SU-DHL-6 (cell line): ENCODE measurements at regions not wholly inside any gene's neighbourhood (a gene's known extent, or its start where the extent isn't known, plus 50 kb on each side); places are given as distances from the start of the nearest gene placed in this dataset.

Experiments used
- CTCF ChIP-seq: fragments of 200-600 bp; sonication (generic); IDR thresholded peaks from one replicate; pipeline ENCODE4 v1.5.1; 2017; ENCODE audit warnings: antibody characterized with exemption, mild to moderate bottlenecking, low read length, moderate library complexity; ENCODE audit not compliant: insufficient read depth, poor library complexity, severe bottlenecking
- EZH2phosphoT487 ChIP-seq: fragments of 200-600 bp; sonication (generic), shearing (Covaris generic); conservative IDR thresholded peaks from 2 replicates; pipeline ENCODE4 v1.6.1; 2018; ENCODE audit warnings: mild to moderate bottlenecking, antibody characterized with exemption, low read length, moderate library complexity, mixed read lengths

DNA sequence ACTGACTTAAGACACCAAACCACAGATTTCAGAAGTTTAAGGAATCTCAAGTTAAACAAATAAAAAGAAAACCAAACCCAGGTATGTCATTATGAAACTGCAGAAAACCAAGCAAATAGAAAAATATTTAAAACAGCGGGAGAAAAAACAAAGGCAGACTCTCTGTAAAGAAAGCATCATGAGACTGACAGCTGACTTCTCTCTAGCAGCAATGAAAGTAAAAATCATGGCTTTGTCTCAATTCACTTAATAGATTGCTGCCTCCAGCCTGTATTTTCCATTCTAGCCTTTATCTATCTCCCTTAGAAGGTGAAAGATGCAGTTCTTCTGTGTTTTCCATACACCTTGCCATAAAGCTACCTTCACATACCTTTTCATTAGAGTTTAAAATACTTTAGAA lies 131.1 kb upstream of the IPO5 start:
- TF ChIP-seq CTCF: no peak
- TF ChIP-seq EZH2phosphoT487: no peak
